ENCODE measurements at regions not wholly inside any gene's neighbourhood (a gene's known extent, or its start where the extent isn't known, plus 50 kb on each side); places are given as distances from the start of the nearest gene placed in this dataset.

DNA sequence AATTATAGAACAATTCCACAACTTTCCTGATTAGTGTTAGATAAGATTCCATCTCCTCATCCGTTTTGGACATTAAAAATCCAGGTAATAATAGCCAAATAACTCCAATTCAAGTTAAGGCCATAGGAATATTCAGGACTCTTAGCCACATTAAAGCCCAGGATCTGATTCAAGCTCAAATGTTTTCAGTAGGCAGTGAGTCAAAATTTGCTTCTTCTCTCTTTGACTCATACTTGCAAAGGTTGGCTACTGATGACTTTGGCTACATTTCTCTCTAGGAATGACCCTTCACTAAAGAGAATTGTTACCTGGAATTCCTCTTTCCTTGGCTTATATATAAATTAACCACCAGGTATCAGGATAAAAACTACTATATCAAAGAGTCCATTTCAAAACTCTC, 354.9 kb upstream of the HS3ST1 start:
- TF ChIP-seq, protein P1, sequence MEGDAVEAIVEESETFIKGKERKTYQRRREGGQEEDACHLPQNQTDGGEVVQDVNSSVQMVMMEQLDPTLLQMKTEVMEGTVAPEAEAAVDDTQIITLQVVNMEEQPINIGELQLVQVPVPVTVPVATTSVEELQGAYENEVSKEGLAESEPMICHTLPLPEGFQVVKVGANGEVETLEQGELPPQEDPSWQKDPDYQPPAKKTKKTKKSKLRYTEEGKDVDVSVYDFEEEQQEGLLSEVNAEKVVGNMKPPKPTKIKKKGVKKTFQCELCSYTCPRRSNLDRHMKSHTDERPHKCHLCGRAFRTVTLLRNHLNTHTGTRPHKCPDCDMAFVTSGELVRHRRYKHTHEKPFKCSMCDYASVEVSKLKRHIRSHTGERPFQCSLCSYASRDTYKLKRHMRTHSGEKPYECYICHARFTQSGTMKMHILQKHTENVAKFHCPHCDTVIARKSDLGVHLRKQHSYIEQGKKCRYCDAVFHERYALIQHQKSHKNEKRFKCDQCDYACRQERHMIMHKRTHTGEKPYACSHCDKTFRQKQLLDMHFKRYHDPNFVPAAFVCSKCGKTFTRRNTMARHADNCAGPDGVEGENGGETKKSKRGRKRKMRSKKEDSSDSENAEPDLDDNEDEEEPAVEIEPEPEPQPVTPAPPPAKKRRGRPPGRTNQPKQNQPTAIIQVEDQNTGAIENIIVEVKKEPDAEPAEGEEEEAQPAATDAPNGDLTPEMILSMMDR (IDR thresholded peaks at IDR 0.05; ENCODE audit: poor library complexity, severe bottlenecking), result no peak
- ATAC-seq (ENCODE audit: low read depth), result no peak
- no peak overlapping the region for H3K4me3 ChIP-seq (ENCODE audit: severe bottlenecking)

DNA sequence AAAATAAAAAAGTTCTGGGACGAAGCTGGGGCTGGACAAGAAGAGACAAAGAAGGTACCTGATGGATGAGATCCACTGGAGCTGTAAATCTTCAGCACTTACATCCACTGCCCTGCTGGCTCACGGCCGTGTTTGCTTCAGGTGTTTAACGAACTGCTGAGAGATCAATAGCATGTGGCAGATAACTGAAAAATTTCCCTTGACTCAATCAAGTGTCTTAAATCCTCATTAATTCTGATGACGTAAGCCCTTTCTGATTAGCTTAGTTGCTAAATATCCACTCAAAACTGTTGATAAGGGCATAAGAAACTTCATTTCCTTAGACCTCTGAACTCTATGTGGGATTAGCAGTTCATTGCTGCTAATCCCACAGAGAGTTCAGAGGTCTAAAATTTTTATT, 354.2 kb upstream of the HS3ST1 start:
- Histone ChIP-seq H3K36me3 (ENCODE audit: low read depth) (no peaks in the 10 kb centered on the region), H3K9me3 (ENCODE audit: severe bottlenecking) (no peaks in the 10 kb centered on the region), H3K4me1 (ENCODE audit: insufficient read depth, poor library complexity, severe bottlenecking) (no peaks in the 10 kb centered on the region), H3K4me3 (ENCODE audit: severe bottlenecking) (no peak overlapping the region), H3K27me3 (ENCODE audit: insufficient read depth, poor library complexity, severe bottlenecking) (no peaks in the 10 kb centered on the region), H3K27ac (ENCODE audit: poor library complexity, severe bottlenecking) (no peak overlapping the region)
- no peak for DNase-seq (ENCODE audit: low spot score)
- TF ChIP-seq, protein P1 (IDR thresholded peaks at IDR 0.05; ENCODE audit: poor library complexity, severe bottlenecking), result no peak
- no peak for ATAC-seq (ENCODE audit: low read depth)

More for the DNA sequence above, 354.9 kb upstream of the HS3ST1 start:
- H3K27ac ChIP-seq (ENCODE audit: poor library complexity, severe bottlenecking), result no peak overlapping the region
- H3K4me1 ChIP-seq (ENCODE audit: insufficient read depth, poor library complexity, severe bottlenecking), result no peaks in the 10 kb centered on the region
- no peaks in the 10 kb centered on the region for H3K27me3 ChIP-seq (ENCODE audit: insufficient read depth, poor library complexity, severe bottlenecking)
- DNase-seq (ENCODE audit: low spot score), result no peak
- no peaks in the 10 kb centered on the region for H3K36me3 ChIP-seq (ENCODE audit: low read depth)
- no peaks in the 10 kb centered on the region for H3K9me3 ChIP-seq (ENCODE audit: severe bottlenecking)

DNA sequence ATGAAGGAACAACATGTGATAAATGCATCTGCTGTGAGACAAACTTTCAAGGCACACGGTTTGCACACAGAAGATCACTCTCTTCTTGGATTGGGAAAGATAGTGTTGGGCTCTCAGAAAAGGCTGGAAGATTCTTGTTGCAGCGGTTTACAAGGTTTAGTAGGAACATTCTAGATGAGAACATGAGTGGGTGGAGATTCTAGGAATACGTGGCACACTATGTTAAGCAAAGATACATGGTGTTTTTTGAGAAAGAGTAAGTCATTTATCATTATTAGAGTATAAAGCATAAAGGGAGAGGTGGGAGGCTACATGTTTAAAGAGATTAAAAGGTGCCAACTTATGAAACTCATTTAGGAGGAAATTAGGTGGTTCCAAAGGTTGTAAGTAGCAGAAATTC, 348.8 kb upstream of the HS3ST1 start:
- ATAC-seq (ENCODE audit: low read depth) (no peak), DNase-seq (ENCODE audit: low spot score) (no peak)
- H3K4me1 ChIP-seq (ENCODE audit: insufficient read depth, poor library complexity, severe bottlenecking), result no peaks in the 10 kb centered on the region
- H3K27ac ChIP-seq (ENCODE audit: poor library complexity, severe bottlenecking), result no peak overlapping the region
- TF ChIP-seq, protein P1 (IDR thresholded peaks at IDR 0.05; ENCODE audit: poor library complexity, severe bottlenecking), result no peak
- H3K9me3 ChIP-seq (ENCODE audit: severe bottlenecking), result no peaks in the 10 kb centered on the region
- no peak overlapping the region for H3K4me3 ChIP-seq (ENCODE audit: severe bottlenecking)
- no peaks in the 10 kb centered on the region for H3K36me3 ChIP-seq (ENCODE audit: low read depth)
- H3K27me3 ChIP-seq (ENCODE audit: insufficient read depth, poor library complexity, severe bottlenecking), result no peaks in the 10 kb centered on the region

DNA sequence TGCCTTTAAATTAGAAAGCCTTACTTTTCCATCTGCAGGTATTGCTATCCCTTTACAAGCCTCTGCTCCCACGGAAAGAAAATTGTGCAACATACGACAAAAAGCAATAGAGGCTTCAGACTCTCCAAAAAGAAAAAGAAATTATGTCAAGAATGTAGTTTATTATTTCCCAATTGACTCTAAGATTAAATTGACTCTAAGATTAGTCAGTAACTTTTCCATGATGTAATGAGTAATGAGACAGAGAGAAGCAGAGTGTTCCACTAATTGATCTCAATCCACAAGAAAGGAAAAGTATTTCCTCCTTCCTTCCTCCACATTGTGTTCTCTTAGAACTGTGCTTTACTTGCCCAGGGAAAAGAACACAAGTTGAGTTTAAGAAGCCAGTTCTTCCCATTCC, 345.7 kb upstream of the HS3ST1 start:
- DNase-seq (ENCODE audit: low spot score) (no peak), ATAC-seq (ENCODE audit: low read depth) (no peak)
- H3K27ac ChIP-seq (ENCODE audit: poor library complexity, severe bottlenecking), result no peak overlapping the region
- no peaks in the 10 kb centered on the region for H3K9me3 ChIP-seq (ENCODE audit: severe bottlenecking)
- no peaks in the 10 kb centered on the region for H3K36me3 ChIP-seq (ENCODE audit: low read depth)
- no peaks in the 10 kb centered on the region for H3K27me3 ChIP-seq (ENCODE audit: insufficient read depth, poor library complexity, severe bottlenecking)
- H3K4me1 ChIP-seq (ENCODE audit: insufficient read depth, poor library complexity, severe bottlenecking), result no peaks in the 10 kb centered on the region
- H3K4me3 ChIP-seq (ENCODE audit: severe bottlenecking), result no peak overlapping the region
- TF ChIP-seq, protein P1 (IDR thresholded peaks at IDR 0.05; ENCODE audit: poor library complexity, severe bottlenecking), result no peak

DNA sequence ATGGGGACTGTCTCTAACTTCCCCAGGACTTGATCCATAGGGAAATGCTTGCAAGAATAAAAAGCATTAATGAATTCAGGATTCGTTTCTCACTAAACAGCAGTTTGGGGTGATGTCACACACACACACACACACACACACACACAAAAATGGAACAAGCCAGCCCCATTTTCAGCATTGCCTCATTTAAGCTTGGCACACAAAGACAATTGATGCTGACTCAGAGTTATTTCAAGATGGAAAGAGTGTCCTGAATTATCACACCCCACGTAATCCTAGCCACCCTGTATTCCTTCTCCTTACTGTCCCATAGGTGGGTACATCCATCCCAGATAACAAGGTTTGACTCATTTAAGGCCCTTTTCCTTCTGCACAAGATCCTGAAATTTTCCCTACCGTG, 345.1 kb upstream of the HS3ST1 start:
- ATAC-seq (ENCODE audit: low read depth) (no peak), DNase-seq (ENCODE audit: low spot score) (no peak)
- Histone ChIP-seq H3K9me3 (ENCODE audit: severe bottlenecking) (no peaks in the 10 kb centered on the region), H3K4me1 (ENCODE audit: insufficient read depth, poor library complexity, severe bottlenecking) (no peaks in the 10 kb centered on the region), H3K36me3 (ENCODE audit: low read depth) (no peaks in the 10 kb centered on the region), H3K27ac (ENCODE audit: poor library complexity, severe bottlenecking) (no peak overlapping the region), H3K27me3 (ENCODE audit: insufficient read depth, poor library complexity, severe bottlenecking) (no peaks in the 10 kb centered on the region), H3K4me3 (ENCODE audit: severe bottlenecking) (no peak overlapping the region)
- TF ChIP-seq, protein P1 (IDR thresholded peaks at IDR 0.05; ENCODE audit: poor library complexity, severe bottlenecking), result no peak

Data from RWPE2 (cell line).